ENCODE measurements at regions not wholly inside any gene's neighbourhood (a gene's known extent, or its start where the extent isn't known, plus 50 kb on each side); places are given as distances from the start of the nearest gene placed in this dataset.
"Not testable (repeated sequence)": the region's sequence is repeated elsewhere in the genome, so short reads cannot be mapped to it uniquely, and the experiment has no call there.

GRCh38 chrY:18919256-18919655 is 145.7 kb upstream of the HSFY2 start:
- DNase-seq (ENCODE audit: low spot score): no peak

GRCh38 chrY:18912846-18913245 is 139.3 kb upstream of the HSFY2 start:
- DNase-seq (ENCODE audit: low spot score): no peak

GRCh38 chrY:18909846-18910245 is 136.3 kb upstream of the HSFY2 start:
- DNase-seq (ENCODE audit: low spot score): no peak

- DNase-seq (ENCODE audit: low spot score): not testable (repeated sequence)
Observed at GRCh38 chrY:18906198-18906597, 132.7 kb upstream of the HSFY2 start.

- no peak for DNase-seq (ENCODE audit: low spot score)
Observed at GRCh38 chrY:18904296-18904695, 130.8 kb upstream of the HSFY2 start.

- no peak for DNase-seq (ENCODE audit: low spot score)
Observed at GRCh38 chrY:18891994-18892393, 118.5 kb upstream of the HSFY2 start.

- DNase-seq (ENCODE audit: low spot score): no peak
Observed at GRCh38 chrY:18889548-18889947, 116.0 kb upstream of the HSFY2 start.

- no peak for DNase-seq (ENCODE audit: low spot score)
Observed at GRCh38 chrY:18884748-18885147, 111.2 kb upstream of the HSFY2 start.

- DNase-seq (ENCODE audit: low spot score): not testable (repeated sequence)
Observed at GRCh38 chrY:18869145-18869544, 95.6 kb upstream of the HSFY2 start.

GRCh38 chrY:18866887-18867551 is 93.5 kb upstream of the HSFY2 start:
- DNase-seq (ENCODE audit: low spot score): not testable (repeated sequence)

- not testable (repeated sequence) for DNase-seq (ENCODE audit: low spot score)
Observed at GRCh38 chrY:18860856-18861255, 87.3 kb upstream of the HSFY2 start.

GRCh38 chrY:18858484-18859191 is 85.1 kb upstream of the HSFY2 start:
- DNase-seq (ENCODE audit: low spot score): not testable (repeated sequence)

GRCh38 chrY:18855184-18855583 is 81.6 kb upstream of the HSFY2 start:
- DNase-seq (ENCODE audit: low spot score): not testable (repeated sequence)

- not testable (repeated sequence) for DNase-seq (ENCODE audit: low spot score)
Observed at GRCh38 chrY:18853323-18853722, 79.8 kb upstream of the HSFY2 start.

GRCh38 chrY:18836643-18837042 is 63.1 kb upstream of the HSFY2 start:
- DNase-seq (ENCODE audit: low spot score): not testable (repeated sequence)
